ENCODE measurements at regions not wholly inside any gene's neighbourhood (a gene's known extent, or its start where the extent isn't known, plus 50 kb on each side); places are given as distances from the start of the nearest gene placed in this dataset.

- no peak for DNase-seq (ENCODE audit: low spot score)
Measured at GRCh38 chr9:79264041-79264440, 307.7 kb upstream of the TLE4 start.

GRCh38 chr9:79264511-79265355, 307.0 kb upstream of the TLE4 start:
- no peak for DNase-seq (ENCODE audit: low spot score)

- no peak for DNase-seq (ENCODE audit: low spot score)
Measured at GRCh38 chr9:79266986-79267385, 304.8 kb upstream of the TLE4 start.

DNA sequence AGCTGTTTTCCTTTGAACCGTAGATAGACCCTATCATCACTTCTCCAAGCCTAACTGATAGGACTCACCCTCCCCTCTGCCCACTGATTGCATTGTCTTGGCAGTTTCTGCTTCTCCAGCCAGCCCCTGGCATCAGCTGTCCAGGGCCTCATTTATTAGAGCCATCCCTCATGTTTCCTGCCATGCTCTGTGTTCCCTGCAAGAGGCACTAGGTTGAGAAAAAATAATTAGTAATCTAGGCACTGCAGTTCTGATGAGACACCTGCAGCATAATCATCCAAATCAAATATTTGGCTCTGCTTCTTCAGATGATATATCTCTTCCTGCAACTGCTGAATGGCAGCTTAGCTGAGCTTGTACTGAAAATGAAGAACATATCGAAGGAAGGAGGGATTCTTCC, 303.0 kb upstream of the TLE4 start:
- no peak for DNase-seq (ENCODE audit: low spot score)

GRCh38 chr9:79273311-79273710, 298.5 kb upstream of the TLE4 start:
- DNase-seq (ENCODE audit: low spot score): no peak

GRCh38 chr9:79279356-79279755, 292.4 kb upstream of the TLE4 start:
- DNase-seq (ENCODE audit: low spot score): no peak

DNA sequence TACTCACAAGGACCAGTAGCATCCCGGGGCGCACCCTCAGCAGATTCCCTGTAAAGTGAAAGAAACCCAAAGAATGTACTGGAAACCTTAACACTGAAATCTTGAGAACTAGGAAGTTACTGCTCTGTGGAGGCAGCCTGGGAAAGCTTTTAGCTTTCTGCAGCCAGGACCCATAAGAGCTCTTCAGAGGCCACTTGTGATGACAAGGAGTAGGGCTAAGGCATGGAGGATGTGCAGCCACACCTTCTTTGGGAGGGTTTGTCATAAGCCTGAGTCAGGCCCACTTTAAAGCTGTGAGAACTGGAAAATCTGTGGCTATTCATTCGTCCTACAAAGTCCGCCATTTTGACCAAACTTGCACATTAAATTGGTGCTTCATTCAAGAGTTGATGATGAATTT, 291.1 kb upstream of the TLE4 start:
- no peak for DNase-seq (ENCODE audit: low spot score)

DNA sequence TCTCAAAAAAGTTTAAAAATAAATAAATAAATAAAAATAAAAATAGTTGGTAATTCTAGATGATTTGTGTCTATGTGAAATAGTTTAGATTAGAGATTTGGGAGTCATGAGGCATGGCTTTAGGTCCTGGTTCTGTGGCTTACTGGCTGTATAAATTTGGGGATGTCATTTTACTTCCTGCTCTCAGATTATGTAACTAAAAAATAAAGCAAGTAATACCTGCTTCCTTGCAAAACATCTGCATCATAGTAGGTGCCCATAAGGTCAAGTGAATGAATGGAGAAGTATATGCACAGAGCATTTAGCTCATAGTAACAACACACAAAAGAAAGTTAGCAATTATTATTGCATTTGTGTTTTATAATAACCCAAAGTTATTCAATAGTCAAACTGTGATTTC, 287.7 kb upstream of the TLE4 start:
- no peak for DNase-seq (ENCODE audit: low spot score)

- DNase-seq (ENCODE audit: low spot score): no peak
Measured at GRCh38 chr9:79286992-79287707, 284.6 kb upstream of the TLE4 start.

GRCh38 chr9:79287708-79288290, 284.0 kb upstream of the TLE4 start:
- no peak for DNase-seq (ENCODE audit: low spot score)

DNA sequence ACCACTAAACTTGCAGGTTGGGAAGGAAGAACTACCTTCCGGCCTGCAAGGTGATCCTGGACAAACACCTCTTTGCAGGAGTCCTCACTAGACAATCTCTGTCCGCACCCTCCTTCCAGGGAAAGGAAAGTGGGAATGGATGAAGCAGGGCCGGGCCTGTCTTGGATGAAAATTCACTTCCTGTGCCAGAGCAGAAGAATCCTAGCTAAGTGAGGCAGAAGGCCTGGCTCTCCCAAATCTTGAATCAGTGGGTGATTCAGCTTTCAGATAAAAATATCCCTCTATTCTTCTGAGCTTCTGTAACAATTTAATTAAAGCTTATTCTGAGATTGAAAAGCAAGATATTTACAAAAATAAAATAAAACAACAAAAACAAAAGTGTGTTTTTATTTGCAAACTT, 281.9 kb upstream of the TLE4 start:
- DNase-seq (ENCODE audit: low spot score): no peak

- DNase-seq (ENCODE audit: low spot score): no peak
Measured at GRCh38 chr9:79292731-79293280, 279.0 kb upstream of the TLE4 start.

DNA sequence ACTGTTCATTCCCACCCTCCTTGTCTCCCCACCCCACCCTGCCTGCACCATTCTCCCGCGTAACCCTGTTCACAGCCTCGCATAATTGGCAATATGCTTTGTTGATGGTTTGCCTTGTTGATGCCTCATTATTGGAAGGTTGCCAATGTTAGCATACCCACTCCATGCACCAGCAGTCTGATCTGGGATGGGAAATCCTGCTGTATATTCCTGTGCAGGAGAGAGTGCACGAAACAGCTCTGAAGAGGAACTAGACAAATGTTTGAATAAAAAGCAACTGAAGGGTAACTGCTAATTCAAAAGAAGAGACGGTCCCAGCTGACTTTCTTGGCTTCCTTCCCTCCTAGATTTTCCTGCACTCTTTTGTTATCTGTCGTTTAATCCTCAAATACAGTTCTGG, 271.7 kb upstream of the TLE4 start:
- no peak for DNase-seq (ENCODE audit: low spot score)

GRCh38 chr9:79301085-79301484, 270.7 kb upstream of the TLE4 start:
- no peak for DNase-seq (ENCODE audit: low spot score)

- DNase-seq (ENCODE audit: low spot score): no peak
Measured at GRCh38 chr9:79301551-79302391, 270.0 kb upstream of the TLE4 start.

GRCh38 chr9:79302569-79302968, 269.2 kb upstream of the TLE4 start:
- DNase-seq (ENCODE audit: low spot score): no peak

DNA sequence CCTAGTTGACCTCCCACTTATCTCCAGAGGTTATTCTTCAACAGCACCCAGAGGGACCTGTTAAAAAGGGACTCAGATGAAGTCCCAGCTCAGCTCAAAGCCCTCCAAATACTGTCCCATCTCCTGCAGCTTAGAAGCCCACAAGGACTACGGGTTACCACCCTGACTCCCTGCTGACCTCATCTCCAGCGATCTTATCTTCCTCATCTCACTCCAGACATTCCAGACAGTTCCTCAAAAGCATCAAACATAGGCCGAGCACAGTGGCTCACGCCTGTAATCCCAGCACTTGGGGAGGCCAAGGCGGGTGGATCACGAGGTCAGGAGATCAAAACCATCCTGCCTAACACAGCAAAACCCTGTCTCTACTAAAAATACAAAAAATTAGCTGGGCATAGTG, 263.8 kb upstream of the TLE4 start:
- no peak for DNase-seq (ENCODE audit: low spot score)

DNA sequence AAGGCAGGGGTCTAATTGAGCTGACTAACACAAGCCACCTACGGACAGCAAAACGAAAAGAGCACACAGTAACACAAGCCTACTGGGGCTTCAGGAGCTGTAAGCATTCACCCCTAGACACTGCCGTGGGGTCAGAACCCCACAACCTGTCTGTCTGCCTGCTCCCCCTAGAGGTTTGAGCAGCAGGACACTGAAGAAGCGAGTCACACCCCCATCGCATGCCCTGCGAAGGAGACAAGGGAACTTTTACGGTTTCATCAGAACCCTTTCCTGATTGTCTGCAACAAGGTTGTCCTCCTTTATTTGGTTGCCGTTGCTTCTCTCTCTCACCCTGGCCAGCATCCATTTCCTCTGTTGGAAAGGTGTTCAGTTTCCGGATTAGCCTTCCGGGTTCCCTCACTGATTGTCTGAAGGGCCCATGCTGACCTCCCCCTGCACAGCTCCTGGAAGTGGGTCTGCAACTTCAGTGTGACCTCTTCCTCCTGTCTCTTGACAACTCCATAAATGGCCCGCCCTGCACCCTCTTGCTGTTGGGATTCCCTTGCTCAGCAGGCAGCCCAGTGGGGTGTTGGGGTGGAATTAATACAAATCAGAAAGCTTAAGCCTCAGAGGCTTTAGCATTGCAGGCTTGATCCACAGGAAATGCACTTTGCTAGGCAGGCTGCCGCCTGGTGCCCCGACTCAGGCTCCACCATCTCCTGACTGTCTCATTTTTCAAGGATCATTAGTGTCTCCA, 258.9 kb upstream of the TLE4 start:
- DNase-seq (ENCODE audit: low spot score): no peak

DNA sequence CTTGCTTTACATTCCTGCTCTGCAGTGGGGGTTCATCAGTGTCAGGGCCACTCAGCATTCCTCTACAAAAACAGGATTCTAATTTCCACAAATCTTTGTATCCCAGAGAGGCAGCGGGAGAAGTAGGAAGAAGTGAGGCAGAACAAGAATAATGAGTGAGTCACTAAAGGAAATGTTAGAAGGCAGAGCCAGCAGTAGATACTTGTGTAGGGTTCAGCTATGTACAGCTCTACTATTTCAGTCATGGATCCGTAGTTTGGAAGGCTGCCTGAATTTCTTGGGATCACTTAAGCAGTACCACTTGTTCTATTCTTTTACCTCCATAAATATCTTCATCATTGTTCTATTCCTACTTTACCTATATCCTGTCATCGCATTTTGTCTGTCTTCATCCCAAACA, 246.3 kb upstream of the TLE4 start:
- no peak for DNase-seq (ENCODE audit: low spot score)

GRCh38 chr9:79329861-79330260, 241.9 kb upstream of the TLE4 start:
- no peak for DNase-seq (ENCODE audit: low spot score)

GRCh38 chr9:79334001-79334400, 237.8 kb upstream of the TLE4 start:
- DNase-seq (ENCODE audit: low spot score): no peak

Data from CD4-positive, alpha-beta T cell treated with Interleukin-6 at 100 ng/mL for 8 hours (primary cell).